AG04449 (cell line): ENCODE measurements at regions not wholly inside any gene's neighbourhood (a gene's known extent, or its start where the extent isn't known, plus 50 kb on each side); places are given as distances from the start of the nearest gene placed in this dataset.

ENCODE experiments used
- CTCF ChIA-PET: fragments of 350-600 bp; formaldehyde crosslinking; extraction: SDS; loops from one replicate; lab custom pipeline; 2021; ENCODE audit warnings: antibody characterized with exemption; lab: Yijun Ruan, JAX
- POLR2A ChIA-PET: fragments of 400-600, 350-600 bp; formaldehyde crosslinking; extraction: SDS; loops from one replicate; lab custom pipeline; 2020; ENCODE audit warnings: antibody characterized with exemption, inconsistent platforms; lab: Yijun Ruan, JAX
- DNase-seq: peaks from one replicate; pipeline ENCODE4 v3.0.0-alpha.2; 2010; ENCODE audit warnings: low read depth, low spot score
- H3K4me3 ChIP-seq: 2 replicates; pipeline ENCODE4 v1.5.1; 2011; ENCODE audit warnings: low read depth, mild to moderate bottlenecking, control low read depth, low read length
- TF ChIP-seq, protein P1 (sequence below): IDR thresholded peaks from one replicate; pipeline ENCODE4 v1.5.1; 2011; ENCODE audit warnings: mild to moderate bottlenecking, moderate library complexity, low read length, control low read depth, inconsistent platforms; ENCODE audit not compliant: insufficient read depth; ENCODE audit errors: missing control alignments

DNA sequence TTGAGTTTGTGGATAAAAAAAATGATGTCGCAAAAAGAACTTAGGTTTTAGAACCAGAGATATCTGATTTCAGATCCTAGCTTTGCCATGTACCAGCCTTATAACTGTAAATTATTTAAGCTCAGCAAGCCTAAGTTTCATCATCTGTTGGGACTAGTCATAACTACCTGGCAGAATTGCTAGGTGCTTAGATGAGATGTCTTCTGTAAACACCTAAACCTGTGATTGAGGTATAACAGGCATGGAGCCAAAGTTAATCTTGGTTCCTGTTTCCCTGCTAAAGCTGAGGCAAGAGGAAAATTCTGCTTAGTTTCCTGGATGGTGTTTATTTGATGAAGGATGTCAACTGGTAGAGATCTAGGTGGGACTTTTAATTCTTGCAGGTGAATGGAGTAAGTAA, 331.3 kb upstream of the RBMS3 start:
- H3K4me3 ChIP-seq: no peak overlapping the region
- TF ChIP-seq, protein P1, sequence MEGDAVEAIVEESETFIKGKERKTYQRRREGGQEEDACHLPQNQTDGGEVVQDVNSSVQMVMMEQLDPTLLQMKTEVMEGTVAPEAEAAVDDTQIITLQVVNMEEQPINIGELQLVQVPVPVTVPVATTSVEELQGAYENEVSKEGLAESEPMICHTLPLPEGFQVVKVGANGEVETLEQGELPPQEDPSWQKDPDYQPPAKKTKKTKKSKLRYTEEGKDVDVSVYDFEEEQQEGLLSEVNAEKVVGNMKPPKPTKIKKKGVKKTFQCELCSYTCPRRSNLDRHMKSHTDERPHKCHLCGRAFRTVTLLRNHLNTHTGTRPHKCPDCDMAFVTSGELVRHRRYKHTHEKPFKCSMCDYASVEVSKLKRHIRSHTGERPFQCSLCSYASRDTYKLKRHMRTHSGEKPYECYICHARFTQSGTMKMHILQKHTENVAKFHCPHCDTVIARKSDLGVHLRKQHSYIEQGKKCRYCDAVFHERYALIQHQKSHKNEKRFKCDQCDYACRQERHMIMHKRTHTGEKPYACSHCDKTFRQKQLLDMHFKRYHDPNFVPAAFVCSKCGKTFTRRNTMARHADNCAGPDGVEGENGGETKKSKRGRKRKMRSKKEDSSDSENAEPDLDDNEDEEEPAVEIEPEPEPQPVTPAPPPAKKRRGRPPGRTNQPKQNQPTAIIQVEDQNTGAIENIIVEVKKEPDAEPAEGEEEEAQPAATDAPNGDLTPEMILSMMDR: no peak
- CTCF ChIA-PET: interaction anchor here (0.7 kb wide), 1 partner anchor 10 kb away, joined by 3 read pairs; no protein-coding TSS in a partner anchor
- POLR2A ChIA-PET: no interaction called here
- no peak for DNase-seq

DNA sequence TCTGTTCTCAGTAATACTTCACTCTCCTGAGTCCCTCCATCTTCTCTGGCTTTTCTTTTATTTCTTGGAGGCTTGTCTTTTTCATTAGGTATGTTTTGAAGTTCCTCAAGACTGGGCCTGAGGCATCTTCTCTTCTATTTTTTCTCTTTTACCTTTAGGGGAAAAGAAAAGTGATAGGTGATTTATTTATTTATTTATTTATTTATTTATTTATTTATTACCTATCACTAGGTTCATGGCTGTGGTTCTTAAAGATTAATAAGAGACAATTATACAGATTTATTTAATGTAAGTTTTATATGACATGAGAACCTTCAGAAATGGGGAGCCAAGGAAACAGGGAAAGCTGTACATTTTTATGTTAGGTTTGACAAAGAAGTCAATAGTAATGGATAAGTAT, 330.3 kb upstream of the RBMS3 start:
- no peak overlapping the region for H3K4me3 ChIP-seq
- DNase-seq: no peak
- ChIA-PET POLR2A (no interaction called here), CTCF (no interaction called here)
- TF ChIP-seq, protein P1: no peak

DNA sequence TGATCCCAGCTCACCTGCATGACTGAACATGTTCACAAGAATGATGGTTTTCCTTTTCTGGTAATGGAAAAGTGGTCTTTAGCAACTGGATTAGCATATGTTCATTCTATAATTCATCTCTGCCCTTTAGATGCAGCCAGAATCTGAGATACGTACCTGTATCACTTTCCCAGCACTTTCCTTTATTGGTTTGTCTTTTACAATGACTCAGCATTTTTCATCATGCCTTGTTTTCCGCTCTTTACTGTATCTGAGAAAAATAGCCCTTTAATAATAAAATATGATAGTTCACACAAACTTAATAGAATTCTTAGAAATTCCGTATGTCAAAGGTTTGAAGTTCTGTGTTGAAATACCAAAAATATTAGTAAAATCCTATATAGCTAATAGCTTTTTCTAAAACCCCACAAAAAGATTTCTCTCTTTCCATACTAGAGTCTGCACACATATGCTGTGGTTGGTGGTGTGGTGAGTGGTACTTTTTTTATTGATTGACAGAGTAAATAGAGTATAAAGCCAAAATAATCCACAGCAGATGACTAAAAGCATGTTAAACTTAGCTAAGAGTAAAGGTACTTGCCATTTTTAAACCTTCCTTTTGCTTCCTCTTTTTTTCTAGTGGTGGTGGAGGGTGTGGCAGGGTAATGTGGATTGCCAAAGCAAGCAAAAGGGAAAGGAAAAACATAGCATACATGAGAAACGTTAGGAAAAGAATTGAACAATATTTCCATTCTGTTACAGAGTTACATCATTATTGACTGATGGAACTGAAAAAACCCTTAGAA, 328.9 kb upstream of the RBMS3 start:
- CTCF ChIA-PET: interaction anchor here (1.4 kb wide), 1 partner anchor 93 kb away, joined by 3 read pairs; no protein-coding TSS in a partner anchor

DNA sequence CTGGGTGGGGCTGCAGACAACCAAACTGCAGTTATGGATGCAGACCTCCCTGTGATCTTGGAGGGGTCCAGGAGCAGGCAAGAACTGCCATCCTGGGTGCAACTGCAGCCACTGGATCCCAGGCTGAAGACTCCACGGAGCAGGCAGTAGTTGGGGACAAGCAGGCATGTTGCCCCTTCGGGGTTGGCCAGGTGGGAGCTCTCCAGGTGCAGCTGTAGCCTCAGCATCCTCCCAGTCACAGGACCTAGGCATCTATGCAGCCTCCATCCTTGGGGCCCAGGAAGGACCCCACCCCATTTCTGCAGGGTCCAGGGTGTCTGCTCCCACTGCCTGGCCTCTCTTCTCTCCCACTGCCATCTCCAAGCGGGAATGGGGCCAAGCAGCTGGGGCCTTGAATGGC, 322.2 kb upstream of the RBMS3 start:
- POLR2A ChIA-PET: no interaction called here
- no peak overlapping the region for H3K4me3 ChIP-seq
- no peak for DNase-seq
- CTCF ChIA-PET: interaction anchor here (1.2 kb wide), 1 partner anchor 9 kb away, joined by 3 read pairs; no protein-coding TSS in a partner anchor
- TF ChIP-seq, protein P1: no peak

More for the DNA sequence above, 328.9 kb upstream of the RBMS3 start:
- POLR2A ChIA-PET: no interaction called here
- no peak for DNase-seq
- TF ChIP-seq, protein P1: no peak
- no peak overlapping the region for H3K4me3 ChIP-seq

DNA sequence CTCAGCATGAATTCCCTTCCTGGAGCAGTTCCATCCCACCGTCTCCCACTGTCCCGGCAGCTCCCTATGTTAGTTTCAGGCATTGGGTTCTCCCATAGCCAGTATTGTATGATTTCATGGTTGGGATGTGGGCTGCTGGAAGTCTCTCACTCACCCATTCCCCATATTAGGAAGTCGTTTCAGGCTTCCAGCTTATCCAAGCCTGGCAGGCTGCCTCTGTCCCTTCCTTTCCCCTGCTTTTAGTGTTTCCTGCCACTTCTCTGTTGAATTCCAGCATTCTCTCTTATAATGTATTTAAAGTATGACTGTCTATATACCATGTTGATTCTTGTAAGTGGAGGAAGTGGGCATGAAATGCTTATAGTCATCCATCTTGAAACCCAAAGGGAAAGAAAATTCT, 309.7 kb upstream of the RBMS3 start:
- CTCF ChIA-PET: interaction anchor here (0.6 kb wide), 1 partner anchor 189 kb away, joined by 3 read pairs; no protein-coding TSS in a partner anchor
- POLR2A ChIA-PET: no interaction called here
- DNase-seq: no peak
- H3K4me3 ChIP-seq: no peak overlapping the region
- TF ChIP-seq, protein P1: no peak

DNA sequence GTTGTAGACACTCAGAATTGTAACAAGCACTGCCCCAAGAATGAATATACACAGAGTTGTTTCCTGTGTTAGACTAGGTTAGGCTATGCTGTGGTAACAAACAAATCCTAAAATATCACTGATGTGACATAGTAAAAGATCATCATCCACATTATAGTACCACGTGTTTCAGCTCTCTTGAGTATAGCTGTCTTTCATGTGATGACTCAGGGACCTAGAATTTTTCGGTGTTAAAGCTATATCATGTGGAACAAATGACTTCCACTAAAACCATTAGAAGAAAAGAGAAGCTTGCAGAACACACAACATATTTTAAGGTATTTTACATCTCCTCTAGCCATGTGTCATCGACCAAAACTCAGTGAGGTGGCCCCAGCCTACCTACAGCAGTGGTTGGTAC, 307.9 kb upstream of the RBMS3 start:
- no peak overlapping the region for H3K4me3 ChIP-seq
- ChIA-PET CTCF (no interaction called here), POLR2A (no interaction called here)
- TF ChIP-seq, protein P1: no peak
- no peak for DNase-seq
